HCT116 (cell line): ENCODE measurements at regions not wholly inside any gene's neighbourhood (a gene's known extent, or its start where the extent isn't known, plus 50 kb on each side); places are given as distances from the start of the nearest gene placed in this dataset.

Experiments
- CTCF ChIP-seq, 3 experiments: fragments of 200-600 bp in 1 of 3; sonication (generic) in 1 of 3; IDR thresholded peaks in 2 of 3; conservative IDR thresholded peaks in 1 of 3; 2 replicates each; pipeline ENCODE4 v1.5.1; 2012 to 2017; ENCODE audit warnings: low read depth in 2 of 3, low read length in 2 of 3, antibody characterized with exemption in 1 of 3, borderline replicate concordance in 1 of 3, control low read depth in 1 of 3, mild to moderate bottlenecking in 1 of 3, mixed read lengths in 1 of 3, mixed run types in 1 of 3, moderate library complexity in 1 of 3; ENCODE audit not compliant: insufficient read depth in 1 of 3
- EZH2 ChIP-seq: fragments of 200-600 bp; sonication (generic); IDR thresholded peaks from 2 replicates; pipeline ENCODE4 v1.6.1; 2017; ENCODE audit warnings: antibody characterized with exemption, mixed run types
- FOSL1 ChIP-seq: IDR thresholded peaks from 2 replicates; pipeline ENCODE4 v1.6.1; 2012; ENCODE audit warnings: low read depth
- POLR2A ChIP-seq: IDR thresholded peaks from 2 replicates; pipeline ENCODE4 v1.7.0; 2011; ENCODE audit warnings: borderline replicate concordance; ENCODE audit not compliant: insufficient read depth, insufficient read length; ENCODE audit errors: extremely low read depth
- POLR2AphosphoS5 ChIP-seq: IDR thresholded peaks from 2 replicates; pipeline ENCODE4 v1.6.1; 2011; ENCODE audit warnings: mild to moderate bottlenecking, low read depth, low read length, moderate library complexity
- SP1 ChIP-seq: IDR thresholded peaks from 2 replicates; pipeline ENCODE4 v1.6.1; 2012; ENCODE audit warnings: low read depth
- ZNF274 ChIP-seq: fragments of 200-500 bp; sonication (Bioruptor generic); IDR thresholded peaks from 2 replicates; pipeline ENCODE4 v1.6.1; 2014; ENCODE audit warnings: mild to moderate bottlenecking, low read depth, low read length, inconsistent platforms
- TF ChIP-seq, protein P1 (sequence below): IDR thresholded peaks from 2 replicates; pipeline ENCODE4 v1.6.1; 2012
- TF ChIP-seq, protein P2 (sequence below): IDR thresholded peaks from 2 replicates; pipeline ENCODE4 v1.6.1; 2012

DNA sequence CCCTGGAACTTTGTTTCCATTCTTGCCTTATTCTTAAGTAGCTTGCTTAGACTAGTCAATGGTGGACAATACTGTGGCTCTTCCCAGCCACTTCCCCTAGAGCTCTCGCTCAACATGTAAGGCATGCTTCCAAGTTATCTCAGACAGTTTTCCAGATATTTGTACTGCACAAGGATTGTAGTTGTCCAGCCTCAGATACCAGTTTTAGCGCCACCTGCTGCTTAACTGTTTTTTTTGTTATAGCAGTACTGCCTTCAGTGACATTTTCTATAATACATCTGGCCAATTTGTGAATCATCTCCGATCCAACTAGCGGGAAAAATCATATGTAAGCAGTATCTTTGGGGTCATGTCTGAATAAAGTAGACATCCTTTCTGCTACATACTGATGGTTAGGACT, 346.7 kb upstream of the ADGRL4 start:
- TF ChIP-seq POLR2A = no peak
- peak; percentile 19 to 57 (median 47); a peak in 5 of 6 replicates for TF ChIP-seq CTCF (IDR thresholded peaks at IDR 0.05 in 2 of 3, conservative IDR thresholded peaks at IDR 0.05 in 1 of 3; ENCODE audit: borderline replicate concordance in 1 of 3, insufficient read depth in 1 of 3, low read depth in 2 of 3, low read length in 2 of 3)
- TF ChIP-seq, protein P1, sequence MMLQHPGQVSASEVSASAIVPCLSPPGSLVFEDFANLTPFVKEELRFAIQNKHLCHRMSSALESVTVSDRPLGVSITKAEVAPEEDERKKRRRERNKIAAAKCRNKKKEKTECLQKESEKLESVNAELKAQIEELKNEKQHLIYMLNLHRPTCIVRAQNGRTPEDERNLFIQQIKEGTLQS = no peak
- no peak for TF ChIP-seq ZNF274
- TF ChIP-seq SP1 = no peak
- TF ChIP-seq, protein P2, sequence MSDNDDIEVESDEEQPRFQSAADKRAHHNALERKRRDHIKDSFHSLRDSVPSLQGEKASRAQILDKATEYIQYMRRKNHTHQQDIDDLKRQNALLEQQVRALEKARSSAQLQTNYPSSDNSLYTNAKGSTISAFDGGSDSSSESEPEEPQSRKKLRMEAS = no peak
- TF ChIP-seq EZH2 = no peak
- TF ChIP-seq POLR2AphosphoS5 = no peak
- TF ChIP-seq FOSL1 = no peak
